ENCODE measurements at regions not wholly inside any gene's neighbourhood (a gene's known extent, or its start where the extent isn't known, plus 50 kb on each side); places are given as distances from the start of the nearest gene placed in this dataset.

DNA sequence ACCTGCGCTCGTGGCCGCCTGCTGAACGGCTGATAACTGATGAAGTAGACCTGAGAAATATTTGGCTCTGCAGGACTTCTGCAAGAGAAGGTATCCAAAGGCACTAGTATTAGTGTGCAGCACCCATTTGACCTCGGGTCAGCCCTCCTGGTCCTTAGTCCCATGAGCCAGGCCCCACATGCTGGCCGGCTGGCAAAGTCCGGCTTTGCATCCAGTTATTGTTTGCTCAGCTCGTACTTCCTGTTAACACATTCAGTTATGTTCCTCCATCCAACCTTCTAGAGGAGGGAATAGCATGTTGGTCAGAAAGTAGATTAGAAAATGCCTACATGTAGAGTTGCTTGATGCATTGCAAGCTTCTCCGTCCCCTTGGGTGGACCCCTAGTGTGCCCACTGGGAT, 385.7 kb upstream of the RGMA start:
- no peak for DNase-seq (ENCODE audit: low read depth)
- in situ Hi-C loops (cut with HindIII; ENCODE audit: low pct_unique_long_range_greater_than_20kb, low sequenced_read_pairs) = no loop called here

DNA sequence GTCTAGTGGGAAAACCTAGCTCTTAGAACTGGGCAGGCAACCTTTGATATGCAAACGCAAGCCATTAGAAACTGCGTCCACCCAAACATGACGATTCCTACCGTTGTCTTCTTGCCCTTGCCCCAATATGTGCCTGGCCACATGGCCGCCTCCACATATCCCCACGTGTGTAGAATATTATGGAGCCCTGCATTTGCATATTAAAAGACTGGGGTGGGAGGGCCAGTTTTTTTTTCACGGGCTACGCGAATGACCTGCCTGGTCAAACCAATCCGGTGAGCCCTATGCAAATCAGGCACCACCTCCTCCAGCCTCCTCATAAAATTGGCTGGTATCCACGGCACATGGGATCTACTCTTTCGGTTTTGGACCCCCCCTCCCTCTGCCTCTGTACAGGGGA, 381.0 kb upstream of the RGMA start:
- in situ Hi-C loops (cut with HindIII; ENCODE audit: low pct_unique_long_range_greater_than_20kb, low sequenced_read_pairs) = no loop called here
- DNase-seq (ENCODE audit: low read depth) = no peak

DNA sequence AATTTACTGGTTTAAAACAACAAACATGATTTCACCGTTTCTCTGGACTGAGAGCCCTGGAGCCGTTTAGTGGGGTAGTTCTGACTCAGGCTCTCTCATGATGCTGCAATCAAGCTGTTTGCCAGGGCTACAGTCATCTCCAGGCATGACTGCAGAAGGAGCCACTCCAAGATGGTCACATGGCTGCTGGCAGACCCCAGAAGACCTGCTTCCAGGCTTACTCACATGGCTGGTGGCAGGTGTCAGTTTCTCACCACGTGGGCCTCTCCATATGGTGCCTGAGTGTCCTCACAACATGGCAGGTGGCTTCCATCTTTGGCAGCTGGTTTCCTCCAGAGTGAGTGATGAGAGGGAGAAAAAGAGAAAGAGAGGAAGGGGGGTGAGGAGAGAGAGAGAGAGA, 378.3 kb upstream of the RGMA start:
- peak; percentile 79 for DNase-seq (ENCODE audit: low read depth)
- in situ Hi-C loops (cut with HindIII; ENCODE audit: low pct_unique_long_range_greater_than_20kb, low sequenced_read_pairs) = no loop called here

DNA sequence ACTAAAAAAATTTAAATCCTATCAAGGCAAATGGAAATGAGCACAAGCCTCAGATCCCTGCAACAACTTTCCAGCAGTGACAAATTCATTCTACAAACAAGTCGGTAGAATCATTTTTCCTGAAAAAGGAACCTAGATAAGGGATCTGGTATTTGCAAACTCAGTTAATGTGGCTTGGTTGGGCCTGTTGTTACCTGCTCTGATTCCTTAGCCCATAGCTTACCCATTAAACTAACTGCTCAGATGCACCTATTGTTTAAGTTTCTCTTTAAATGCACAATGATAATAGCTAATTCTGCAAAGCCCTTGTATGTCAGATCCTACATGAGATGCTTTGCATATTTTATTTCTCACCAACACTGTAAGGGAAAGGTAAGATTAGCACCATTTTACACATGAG, 377.4 kb upstream of the RGMA start:
- in situ Hi-C loops (cut with HindIII; ENCODE audit: low pct_unique_long_range_greater_than_20kb, low sequenced_read_pairs) = no loop called here
- DNase-seq (ENCODE audit: low read depth) = no peak

DNA sequence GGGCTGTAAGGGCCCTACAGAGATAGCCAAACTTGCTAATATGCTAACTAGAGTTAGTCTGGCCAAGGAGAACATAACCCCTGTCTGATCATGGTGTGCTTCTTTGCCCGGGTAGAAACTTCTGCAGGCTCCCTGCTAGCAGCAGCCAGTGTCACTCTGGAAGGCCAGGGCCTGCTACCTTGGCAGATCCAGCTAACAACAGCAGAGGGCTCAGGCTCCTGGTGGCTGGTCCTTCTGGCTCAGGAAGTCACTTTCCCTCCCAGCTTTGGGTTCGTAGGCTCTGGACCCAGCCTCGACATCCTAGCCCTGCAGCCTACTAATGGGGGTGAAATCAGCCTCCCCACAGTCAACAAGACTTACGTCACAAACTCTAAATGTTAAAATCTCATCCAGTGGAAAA, 373.7 kb upstream of the RGMA start:
- DNase-seq (ENCODE audit: low read depth) = no peak
- in situ Hi-C loops (cut with HindIII; ENCODE audit: low pct_unique_long_range_greater_than_20kb, low sequenced_read_pairs) = no loop called here

DNA sequence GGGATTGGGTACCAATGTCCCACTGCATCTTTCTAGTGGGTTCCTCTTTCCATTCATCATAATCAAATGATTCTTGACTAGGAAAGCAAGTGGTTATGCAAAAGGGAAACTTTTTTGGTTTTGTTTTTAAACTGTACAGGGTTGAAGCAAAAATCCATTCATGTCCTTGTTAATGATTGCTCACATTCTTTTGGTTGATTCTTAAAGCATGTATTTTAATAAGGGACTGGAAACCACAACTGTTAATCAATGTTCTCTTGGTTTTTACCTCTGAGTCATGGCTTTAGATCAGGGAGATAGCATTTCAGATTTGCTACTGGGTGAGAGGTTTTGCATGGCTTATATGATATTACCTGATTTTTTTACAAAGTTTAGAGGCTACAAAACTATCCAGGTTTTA, 371.7 kb upstream of the RGMA start:
- DNase-seq (ENCODE audit: low read depth) = peak; percentile 91
- in situ Hi-C loops (cut with HindIII; ENCODE audit: low pct_unique_long_range_greater_than_20kb, low sequenced_read_pairs) = no loop called here

DNA sequence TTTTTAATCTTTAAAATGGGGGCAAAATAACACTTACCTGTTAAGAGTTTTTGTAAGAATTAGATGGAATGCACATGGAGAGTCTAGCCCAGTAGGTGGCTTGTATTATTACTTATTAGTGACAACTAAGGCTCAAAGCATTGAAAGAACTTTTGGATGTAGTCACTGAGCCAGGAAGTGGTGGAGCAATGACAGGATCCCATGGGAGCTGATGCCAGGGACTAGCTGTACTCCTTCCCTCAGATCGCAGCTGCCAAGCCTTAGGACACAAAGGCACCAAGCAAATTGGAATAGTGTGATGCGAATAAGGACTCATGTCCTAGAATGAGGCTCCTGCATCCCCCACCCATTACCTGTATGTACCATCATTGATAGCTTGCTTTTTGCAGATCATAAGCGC, 370.4 kb upstream of the RGMA start:
- in situ Hi-C loops (cut with HindIII; ENCODE audit: low pct_unique_long_range_greater_than_20kb, low sequenced_read_pairs) = no loop called here
- no peak for DNase-seq (ENCODE audit: low read depth)

DNA sequence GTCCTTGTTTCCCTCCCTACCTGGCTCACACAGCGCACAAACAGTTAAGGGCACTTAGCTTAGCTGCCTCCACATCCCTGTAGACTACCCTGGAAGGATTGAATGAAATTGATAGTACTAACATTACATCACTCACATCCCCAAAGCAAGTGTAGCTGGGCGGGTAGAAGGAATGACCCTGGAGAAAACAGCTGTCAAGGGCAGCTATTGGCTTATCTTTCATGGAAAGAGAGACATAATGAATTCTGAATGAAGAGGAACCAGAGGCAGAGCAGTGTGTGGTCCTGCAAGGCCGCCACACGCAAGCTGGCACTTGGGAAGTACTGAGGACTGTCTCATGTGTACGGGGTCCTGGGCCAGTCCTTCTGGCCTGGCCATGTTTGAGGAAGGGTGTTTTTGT, 369.6 kb upstream of the RGMA start:
- in situ Hi-C loops (cut with HindIII; ENCODE audit: low pct_unique_long_range_greater_than_20kb, low sequenced_read_pairs) = no loop called here
- no peak for DNase-seq (ENCODE audit: low read depth)

DNA sequence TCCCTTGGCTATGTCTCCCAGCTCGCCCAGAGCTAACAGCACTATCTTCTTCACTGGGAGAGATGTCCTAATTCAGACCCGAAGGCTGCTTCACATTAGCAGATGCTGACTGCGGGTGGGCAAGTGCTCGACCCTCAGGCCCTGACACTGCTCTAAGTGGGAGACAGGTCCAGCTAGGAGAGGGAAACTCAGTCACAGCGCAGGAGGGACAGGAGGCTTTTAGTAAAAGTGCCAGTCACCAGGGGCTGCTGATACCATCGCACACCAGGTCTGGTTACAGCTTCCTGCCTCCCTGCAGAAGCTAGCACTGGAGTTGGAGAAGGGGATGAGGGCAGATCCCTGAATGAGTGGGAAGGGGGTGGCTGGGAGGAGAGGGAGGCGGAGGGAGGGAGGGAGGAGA, 365.8 kb upstream of the RGMA start:
- in situ Hi-C loops (cut with HindIII; ENCODE audit: low pct_unique_long_range_greater_than_20kb, low sequenced_read_pairs) = no loop called here
- DNase-seq (ENCODE audit: low read depth) = no peak

DNA sequence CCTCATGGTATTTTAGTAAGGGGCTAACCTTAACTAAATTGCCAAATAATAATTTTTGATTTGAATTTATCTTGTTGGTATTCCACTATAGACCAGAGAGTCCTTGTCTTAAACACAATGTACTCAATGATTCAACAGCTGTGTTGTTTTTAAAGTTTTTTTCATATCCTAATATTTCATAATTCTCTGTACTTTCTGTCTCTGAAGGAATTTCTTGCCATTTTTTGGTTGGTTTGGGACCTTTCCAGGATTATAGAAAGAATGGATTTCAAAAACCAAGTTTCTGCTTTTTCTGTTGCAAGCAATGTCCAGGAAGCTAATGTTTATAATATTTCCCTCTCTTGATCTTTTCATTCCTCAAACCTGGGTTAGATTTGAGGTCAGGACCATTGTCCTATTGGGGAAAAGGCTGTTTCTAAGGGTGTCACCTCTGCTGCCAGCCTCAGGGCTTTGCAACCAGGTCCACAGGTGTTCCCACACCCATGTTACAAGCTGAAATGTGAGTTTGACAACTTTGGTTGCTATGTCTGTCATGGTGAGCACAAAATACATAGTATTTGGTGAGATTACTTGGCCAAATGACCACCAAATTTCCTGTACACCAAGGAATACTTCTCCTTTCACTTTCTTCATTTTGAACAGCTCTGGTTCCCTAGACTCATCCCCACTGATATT, 363.7 kb upstream of the RGMA start:
- in situ Hi-C loops (cut with HindIII; ENCODE audit: low pct_unique_long_range_greater_than_20kb, low sequenced_read_pairs) = no loop called here
- DNase-seq (ENCODE audit: low read depth) = no peak

DNA sequence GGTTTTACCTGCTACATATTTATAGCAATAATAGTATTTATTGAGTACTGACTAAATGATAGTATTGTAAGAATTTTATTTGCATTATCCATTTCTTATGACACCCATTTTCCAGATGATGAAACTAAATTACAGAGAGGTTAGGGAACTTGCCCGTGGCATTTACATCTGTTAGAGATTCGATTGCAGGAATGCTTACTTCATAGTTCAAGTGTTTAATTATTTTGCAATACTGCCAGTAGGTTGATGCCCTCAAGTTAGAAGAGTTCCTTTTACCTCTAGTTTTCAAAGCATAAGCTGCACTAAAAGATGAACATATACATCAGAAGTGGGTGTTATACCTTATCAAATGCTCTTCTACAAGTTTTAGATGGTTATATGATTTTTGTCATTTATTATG, 362.8 kb upstream of the RGMA start:
- in situ Hi-C loops (cut with HindIII; ENCODE audit: low pct_unique_long_range_greater_than_20kb, low sequenced_read_pairs) = no loop called here

DNA sequence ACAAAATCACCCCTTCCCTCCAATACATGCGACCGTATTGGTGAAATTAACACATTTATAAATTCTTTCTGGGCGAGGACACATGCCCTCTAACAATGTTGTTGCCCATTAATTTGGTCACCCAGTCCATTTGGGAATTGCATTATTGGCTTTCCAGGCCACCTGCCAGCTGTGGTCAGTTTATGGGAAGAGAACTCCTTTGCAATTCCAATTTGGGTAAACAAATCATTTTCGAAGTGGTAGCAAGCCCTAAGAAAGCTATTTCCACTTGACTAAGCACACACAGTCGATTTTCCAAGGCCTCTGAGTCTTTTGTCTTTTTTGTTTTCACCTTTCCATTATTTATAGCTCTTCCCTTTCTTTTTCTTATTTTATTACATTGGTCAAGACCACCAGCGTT, 362.3 kb upstream of the RGMA start:
- DNase-seq (ENCODE audit: low read depth) = no peak
- in situ Hi-C loops (cut with HindIII; ENCODE audit: low pct_unique_long_range_greater_than_20kb, low sequenced_read_pairs) = no loop called here

More for the DNA sequence above, 362.8 kb upstream of the RGMA start:
- no peak for DNase-seq (ENCODE audit: low read depth)

DNA sequence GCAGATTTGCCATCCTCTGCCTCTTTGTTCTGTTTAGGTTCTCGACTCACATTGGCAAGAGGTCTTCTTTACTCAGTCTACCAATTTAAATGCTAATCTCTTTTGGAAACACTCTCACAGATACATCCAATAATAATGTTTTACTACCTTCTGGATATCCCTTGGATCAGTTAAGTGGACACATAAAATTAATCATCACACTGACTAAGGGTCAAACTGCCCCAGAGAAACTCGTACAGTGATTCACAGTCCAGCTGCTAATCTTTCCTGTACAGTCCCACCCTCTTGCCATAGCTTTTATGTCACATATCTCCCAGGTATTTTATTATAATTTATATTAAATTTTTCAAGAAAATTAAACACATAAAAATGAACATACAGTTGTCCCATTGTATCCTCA, 360.8 kb upstream of the RGMA start:
- DNase-seq (ENCODE audit: low read depth) = no peak

DNA sequence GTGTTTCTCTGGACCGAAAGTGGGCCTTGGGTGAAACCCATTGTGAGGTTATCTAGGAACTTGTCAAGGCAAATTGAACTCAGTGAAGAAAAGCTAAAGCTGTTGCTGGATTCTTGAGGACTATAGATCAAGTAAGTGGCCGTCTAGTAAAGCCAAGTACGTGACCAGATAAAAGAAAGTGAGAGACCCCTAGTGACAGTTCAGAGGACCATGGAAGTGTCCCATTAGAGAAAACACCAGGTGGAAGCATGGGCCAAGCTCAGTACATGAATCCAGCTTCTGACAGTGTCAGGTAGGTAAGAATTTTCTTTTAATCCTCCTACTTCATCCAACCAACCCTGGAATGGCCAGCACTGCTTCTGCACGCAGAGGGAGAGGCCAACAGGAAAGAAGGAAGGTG, 349.3 kb upstream of the RGMA start:
- in situ Hi-C loops (cut with HindIII; ENCODE audit: low pct_unique_long_range_greater_than_20kb, low sequenced_read_pairs) = no loop called here
- DNase-seq (ENCODE audit: low read depth) = no peak

More for the DNA sequence above, 360.8 kb upstream of the RGMA start:
- in situ Hi-C loops (cut with HindIII; ENCODE audit: low pct_unique_long_range_greater_than_20kb, low sequenced_read_pairs) = no loop called here

DNA sequence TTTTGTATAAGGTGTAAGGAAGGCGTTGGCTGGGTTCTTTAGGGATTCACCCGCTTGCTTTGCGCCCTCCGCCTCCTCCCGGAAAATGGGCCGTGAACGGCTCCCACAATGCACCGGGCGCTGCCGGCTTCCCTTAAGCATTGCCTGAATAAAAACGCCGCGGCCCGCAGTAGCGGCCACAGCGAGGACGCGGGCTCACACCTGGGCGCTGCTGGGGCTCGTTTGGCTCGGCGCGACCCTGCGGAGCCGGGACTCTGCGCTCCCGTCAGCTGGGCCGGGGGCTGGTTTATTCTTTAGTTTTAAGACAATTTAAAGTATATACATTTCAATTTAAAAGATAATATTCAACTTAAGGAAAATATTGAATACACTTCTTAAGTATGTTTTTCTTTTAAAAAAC, 343.5 kb upstream of the RGMA start:
- in situ Hi-C loops (cut with HindIII; ENCODE audit: low pct_unique_long_range_greater_than_20kb, low sequenced_read_pairs) = no loop called here
- DNase-seq (ENCODE audit: low read depth) = no peak

DNA sequence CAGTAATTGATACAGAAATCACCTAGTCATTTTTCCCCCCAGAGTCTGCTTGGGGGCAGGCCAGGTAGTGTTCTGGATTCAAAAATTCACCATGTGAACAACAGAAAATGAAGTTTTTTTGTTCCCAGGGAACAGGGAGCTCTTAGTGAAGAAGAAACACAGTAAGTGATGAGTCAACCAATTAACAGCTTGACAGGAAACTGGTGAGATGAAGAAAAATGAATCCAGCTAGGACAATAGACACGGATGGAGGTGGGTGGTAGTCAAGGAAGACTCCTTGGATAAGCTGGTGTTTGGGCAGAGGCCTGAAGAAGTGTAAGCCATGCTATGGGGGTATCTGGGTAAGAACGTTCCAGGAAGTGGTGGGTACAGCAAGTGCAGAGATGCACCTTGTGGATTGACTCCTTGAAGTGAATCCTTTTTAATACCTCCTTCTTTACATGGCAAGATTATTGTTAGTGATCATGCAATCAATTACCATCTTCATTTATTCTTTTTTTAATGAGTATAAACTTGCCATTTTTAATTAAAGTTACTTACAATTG, 339.9 kb upstream of the RGMA start:
- in situ Hi-C loops (cut with HindIII; ENCODE audit: low pct_unique_long_range_greater_than_20kb, low sequenced_read_pairs) = no loop called here

DNA sequence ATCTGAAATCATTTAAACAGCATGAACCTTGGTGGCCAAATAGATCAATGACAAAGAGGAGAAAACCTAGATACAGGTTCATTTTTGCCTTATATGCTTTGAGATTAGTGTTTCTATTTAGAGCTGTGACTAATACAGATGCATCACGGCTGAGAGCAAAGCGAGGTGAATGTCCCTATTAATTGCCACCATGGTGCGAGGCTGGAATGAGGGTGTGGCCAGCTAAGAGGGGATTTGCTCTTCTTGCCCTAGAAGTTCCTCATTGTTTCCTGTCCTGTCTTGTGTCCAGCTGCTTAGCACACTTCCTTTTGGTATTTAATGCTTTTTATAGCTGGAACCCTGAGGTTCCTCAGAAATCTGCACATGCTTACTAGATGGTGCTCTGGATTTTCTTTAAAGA, 339.1 kb upstream of the RGMA start:
- DNase-seq (ENCODE audit: low read depth) = peak; percentile 45
- in situ Hi-C loops (cut with HindIII; ENCODE audit: low pct_unique_long_range_greater_than_20kb, low sequenced_read_pairs) = no loop called here

More for the DNA sequence above, 339.9 kb upstream of the RGMA start:
- no peak for DNase-seq (ENCODE audit: low read depth)

DNA sequence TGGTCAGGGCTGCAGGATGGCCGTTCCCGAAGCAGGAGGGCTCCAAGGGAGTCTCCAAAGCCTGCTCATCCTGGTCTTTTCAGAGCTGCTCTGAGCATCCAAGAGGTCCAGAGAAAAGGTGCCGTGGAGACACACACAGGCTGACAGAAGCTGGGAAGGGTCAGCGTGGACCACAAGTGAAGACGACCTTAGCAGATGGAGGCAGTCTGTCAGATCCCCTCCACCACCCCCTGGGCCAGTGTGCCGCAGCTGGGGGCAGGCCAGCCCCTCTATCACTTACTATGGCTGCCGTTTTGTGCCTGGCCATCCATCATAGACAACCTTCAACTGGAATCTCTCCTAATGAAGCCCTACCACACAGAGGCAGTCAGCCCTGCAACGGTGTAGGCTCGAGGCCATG, 335.1 kb upstream of the RGMA start:
- in situ Hi-C loops (cut with HindIII; ENCODE audit: low pct_unique_long_range_greater_than_20kb, low sequenced_read_pairs) = no loop called here
- no peak for DNase-seq (ENCODE audit: low read depth)

DNA sequence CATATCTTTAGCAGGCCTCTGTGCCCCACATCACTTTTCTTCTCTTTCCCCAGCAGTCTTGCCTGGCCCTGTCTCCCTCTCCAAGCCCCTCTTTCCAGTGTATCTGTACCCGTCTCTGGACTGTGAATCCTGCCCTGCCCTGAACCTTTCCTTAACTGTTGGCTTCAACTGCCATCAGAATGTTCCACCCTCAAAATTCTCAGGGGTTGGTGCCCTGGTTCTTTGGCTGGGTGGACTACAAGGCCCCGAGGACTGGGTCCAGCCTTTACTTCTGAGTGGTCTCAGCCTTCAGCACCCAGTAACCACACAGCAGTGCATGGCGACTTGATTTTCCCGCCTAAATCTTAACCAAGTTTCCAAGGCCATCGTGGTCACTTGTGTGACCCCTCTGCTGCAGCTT, 333.5 kb upstream of the RGMA start:
- in situ Hi-C loops (cut with HindIII; ENCODE audit: low pct_unique_long_range_greater_than_20kb, low sequenced_read_pairs) = no loop called here
- no peak for DNase-seq (ENCODE audit: low read depth)

DNA sequence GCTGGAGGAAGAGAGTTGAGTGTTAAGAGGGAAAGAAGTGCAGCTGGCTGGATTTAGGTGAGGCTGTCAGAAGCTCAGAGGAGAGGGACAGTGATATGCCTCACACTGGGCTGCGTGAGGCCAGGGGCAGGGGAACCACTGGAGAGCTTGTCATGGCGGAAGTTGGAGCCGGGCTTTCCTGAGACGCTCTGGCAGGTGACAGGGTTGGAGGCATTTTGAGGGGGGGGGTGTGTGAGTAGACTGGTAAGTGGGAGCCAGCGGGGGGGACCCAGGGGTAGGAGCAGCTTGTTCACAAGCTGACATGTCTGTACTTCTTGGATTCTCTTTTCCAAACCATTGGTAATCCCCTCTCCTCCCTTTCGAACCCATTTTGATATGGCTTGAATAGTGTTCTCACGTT, 331.5 kb upstream of the RGMA start:
- in situ Hi-C loops (cut with HindIII; ENCODE audit: low pct_unique_long_range_greater_than_20kb, low sequenced_read_pairs) = no loop called here
- DNase-seq (ENCODE audit: low read depth) = no peak

All from Caki2 (cell line).